HCEC 1CT (cell line): ENCODE measurements at regions not wholly inside any gene's neighbourhood (a gene's known extent, or its start where the extent isn't known, plus 50 kb on each side); places are given as distances from the start of the nearest gene placed in this dataset.
A peak's percentile ranks its signal among the peaks of the same experiment; 100 is the strongest.

ENCODE experiments used
- DNase-seq: peaks from one replicate; pipeline ENCODE4 v3.0.0-alpha.2; 2017

- no peak for DNase-seq
These were observed 195.4 kb upstream of the ARL4C start for GRCh38 chr2:234691968-234692955.

- no peak for DNase-seq
These were observed 194.3 kb upstream of the ARL4C start for GRCh38 chr2:234691214-234691575.

GRCh38 chr2:234690569-234691213, 193.8 kb upstream of the ARL4C start:
- no peak for DNase-seq

GRCh38 chr2:234689911-234690379, 193.1 kb upstream of the ARL4C start:
- DNase-seq = no peak

- no peak for DNase-seq
These were observed 191.0 kb upstream of the ARL4C start for GRCh38 chr2:234687718-234688475.

GRCh38 chr2:234686088-234686890, 189.4 kb upstream of the ARL4C start:
- peak; percentile 13 for DNase-seq

GRCh38 chr2:234684466-234684865, 187.6 kb upstream of the ARL4C start:
- DNase-seq = no peak

GRCh38 chr2:234683950-234684349, 187.1 kb upstream of the ARL4C start:
- DNase-seq = no peak

- DNase-seq = no peak
These were observed 185.8 kb upstream of the ARL4C start for GRCh38 chr2:234682492-234683228.

GRCh38 chr2:234680688-234681619, 184.1 kb upstream of the ARL4C start:
- no peak for DNase-seq

GRCh38 chr2:234679741-234680687, 183.1 kb upstream of the ARL4C start:
- peak; percentile 99 for DNase-seq

- DNase-seq = peak; percentile 64
These were observed 182.4 kb upstream of the ARL4C start for GRCh38 chr2:234679301-234679740.

GRCh38 chr2:234678711-234679110, 181.8 kb upstream of the ARL4C start:
- DNase-seq = peak; percentile 31

GRCh38 chr2:234677758-234678538, 181.1 kb upstream of the ARL4C start:
- peak; percentile 85 for DNase-seq

- no peak for DNase-seq
These were observed 180.0 kb upstream of the ARL4C start for GRCh38 chr2:234676783-234677450.

- DNase-seq = no peak
These were observed 179.4 kb upstream of the ARL4C start for GRCh38 chr2:234676109-234676782.

- DNase-seq = peak; percentile 87
These were observed 177.9 kb upstream of the ARL4C start for GRCh38 chr2:234674781-234675201.
